H1 (cell line): ENCODE measurements at regions not wholly inside any gene's neighbourhood (a gene's known extent, or its start where the extent isn't known, plus 50 kb on each side); places are given as distances from the start of the nearest gene placed in this dataset.

Source experiments
- JUND ChIP-seq: IDR thresholded peaks from 2 replicates; pipeline ENCODE4 v1.6.1; 2011; ENCODE audit warnings: mild to moderate bottlenecking, improper control_type of control experiment, low read length
- SUZ12 ChIP-seq: fragments of 200-600 bp; sonication (generic); IDR thresholded peaks from 2 replicates; pipeline ENCODE4 v1.6.1; 2012; ENCODE audit warnings: mild to moderate bottlenecking, inconsistent platforms, low read length, moderate library complexity, mixed read lengths

DNA sequence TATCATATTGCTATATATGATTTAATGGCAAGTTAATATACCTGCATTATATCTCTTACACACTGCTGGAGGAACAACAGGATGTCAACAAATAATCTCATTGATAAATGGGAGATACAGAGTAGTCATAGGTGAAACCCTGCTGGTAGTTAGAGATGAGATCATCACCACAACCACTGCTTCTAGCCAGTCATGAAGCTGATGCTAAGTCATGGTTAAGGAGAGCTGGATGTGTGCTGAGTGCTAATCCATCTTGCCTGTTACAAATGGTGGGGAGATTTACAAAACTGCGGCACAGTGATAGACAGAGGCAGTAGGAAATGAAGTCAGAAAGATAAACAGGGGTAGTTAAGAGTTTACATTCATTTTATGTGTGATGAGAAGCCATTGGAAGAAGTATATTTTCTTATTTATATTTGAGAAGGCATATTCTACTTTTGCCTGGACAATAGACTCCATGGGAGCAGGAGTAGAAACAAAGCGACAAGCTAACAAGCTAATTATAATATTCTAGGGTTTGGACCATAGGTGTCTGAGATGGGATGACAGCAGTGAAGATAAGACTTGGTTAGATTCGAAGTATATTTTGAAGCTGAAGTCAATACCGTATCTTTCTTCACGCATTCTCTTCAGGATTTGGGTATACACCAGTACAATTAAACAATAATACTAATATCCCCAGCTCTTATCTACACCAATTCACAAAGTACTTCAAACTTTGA, 78.0 kb upstream of the TRPC4 start (continued):
- no peak for TF ChIP-seq JUND
- no peak for TF ChIP-seq SUZ12
